Activated CD8-positive, alpha-beta T cell treated with anti-CD3 and anti-CD28 coated beads for 36 hours (primary cell): ENCODE measurements at regions not wholly inside any gene's neighbourhood (a gene's known extent, or its start where the extent isn't known, plus 50 kb on each side); places are given as distances from the start of the nearest gene placed in this dataset.

Experiments used
- ATAC-seq: fragments of 200-7000 bp; cut with Tn5 transposase; one replicate; pipeline ENCODE4 v1.10.0; 2021; ENCODE audit warnings: mild to moderate bottlenecking, moderate library complexity
- CTCF ChIA-PET: fragments of 350-600 bp; sonication (Branson Sonifier 250); formaldehyde crosslinking; loops from one replicate; lab custom pipeline; 2021; ENCODE audit warnings: antibody characterized with exemption; lab: Charles Lee
- POLR2A ChIA-PET: fragments of 350-600 bp; sonication (Branson Sonifier 250); formaldehyde crosslinking; loops from one replicate; lab custom pipeline; 2021; ENCODE audit warnings: antibody characterized with exemption; lab: Charles Lee
- DNase-seq: peaks from one replicate; pipeline ENCODE4 v3.0.0-alpha.2; 2020
- H3K27ac Mint-ChIP-seq: one replicate; pipeline ENCODE4 v1.8.0; 2021; ENCODE audit warnings: mild to moderate bottlenecking, mixed read lengths
- H3K27me3 Mint-ChIP-seq: one replicate; pipeline ENCODE4 v1.8.0; 2021; ENCODE audit warnings: mixed read lengths
- H3K36me3 Mint-ChIP-seq: one replicate; pipeline ENCODE4 v1.8.0; 2021; ENCODE audit warnings: low read depth, mixed read lengths
- H3K4me1 Mint-ChIP-seq: one replicate; pipeline ENCODE4 v1.8.0; 2021; ENCODE audit warnings: low read depth, mixed read lengths
- H3K4me3 Mint-ChIP-seq: one replicate; pipeline ENCODE4 v1.8.0; 2021; ENCODE audit warnings: mild to moderate bottlenecking, moderate library complexity, mixed read lengths
- H3K9me3 Mint-ChIP-seq: one replicate; pipeline ENCODE4 v1.8.0; 2021; ENCODE audit warnings: mixed read lengths
- intact Hi-C: fragments of 100-400 bp; cut with micrococcal nuclease; formaldehyde crosslinking; loops from one replicate; pipeline ENCODE4 v1.10.0; 2022
- TF ChIP-seq, protein P1 (sequence below): fragments of 200-600 bp; IDR thresholded peaks from one replicate; pipeline ENCODE4 v1.8.0; 2022; ENCODE audit warnings: antibody characterized with exemption, mild to moderate bottlenecking

DNA sequence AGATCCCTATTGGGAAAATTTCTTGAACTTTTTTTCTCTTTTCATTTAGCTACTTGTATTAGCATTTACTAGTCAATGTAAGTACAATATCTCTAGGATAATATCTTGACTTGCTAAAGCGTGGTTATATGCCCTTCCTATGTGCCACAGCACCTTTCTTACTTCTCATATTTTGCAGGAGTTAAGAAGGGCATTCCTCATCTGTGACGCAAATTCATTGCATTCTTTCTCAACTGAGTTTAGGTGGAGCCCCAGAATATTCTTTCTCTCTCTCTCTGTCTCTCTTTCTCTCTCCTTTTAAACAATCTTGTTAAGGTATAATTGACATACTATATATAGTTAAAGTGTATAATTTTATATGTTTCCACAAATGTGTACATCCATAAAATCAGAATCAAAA is 266.1 kb downstream of the RAB38 start:
- DNase-seq, result no peak
- intact Hi-C loops, result no loop called here
- H3K27me3 Mint-ChIP-seq, result peaks cover 4% of the 10 kb centered on the region
- no peaks in the 10 kb centered on the region for H3K4me1 Mint-ChIP-seq
- H3K9me3 Mint-ChIP-seq, result no peaks in the 10 kb centered on the region
- no peak overlapping the region for H3K27ac Mint-ChIP-seq
- CTCF ChIA-PET, result no interaction called here
- H3K36me3 Mint-ChIP-seq, result no peaks in the 10 kb centered on the region
- POLR2A ChIA-PET, result no interaction called here
- TF ChIP-seq, protein P1, sequence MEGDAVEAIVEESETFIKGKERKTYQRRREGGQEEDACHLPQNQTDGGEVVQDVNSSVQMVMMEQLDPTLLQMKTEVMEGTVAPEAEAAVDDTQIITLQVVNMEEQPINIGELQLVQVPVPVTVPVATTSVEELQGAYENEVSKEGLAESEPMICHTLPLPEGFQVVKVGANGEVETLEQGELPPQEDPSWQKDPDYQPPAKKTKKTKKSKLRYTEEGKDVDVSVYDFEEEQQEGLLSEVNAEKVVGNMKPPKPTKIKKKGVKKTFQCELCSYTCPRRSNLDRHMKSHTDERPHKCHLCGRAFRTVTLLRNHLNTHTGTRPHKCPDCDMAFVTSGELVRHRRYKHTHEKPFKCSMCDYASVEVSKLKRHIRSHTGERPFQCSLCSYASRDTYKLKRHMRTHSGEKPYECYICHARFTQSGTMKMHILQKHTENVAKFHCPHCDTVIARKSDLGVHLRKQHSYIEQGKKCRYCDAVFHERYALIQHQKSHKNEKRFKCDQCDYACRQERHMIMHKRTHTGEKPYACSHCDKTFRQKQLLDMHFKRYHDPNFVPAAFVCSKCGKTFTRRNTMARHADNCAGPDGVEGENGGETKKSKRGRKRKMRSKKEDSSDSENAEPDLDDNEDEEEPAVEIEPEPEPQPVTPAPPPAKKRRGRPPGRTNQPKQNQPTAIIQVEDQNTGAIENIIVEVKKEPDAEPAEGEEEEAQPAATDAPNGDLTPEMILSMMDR, result no peak
- ATAC-seq, result no peak
- no peak overlapping the region for H3K4me3 Mint-ChIP-seq

DNA sequence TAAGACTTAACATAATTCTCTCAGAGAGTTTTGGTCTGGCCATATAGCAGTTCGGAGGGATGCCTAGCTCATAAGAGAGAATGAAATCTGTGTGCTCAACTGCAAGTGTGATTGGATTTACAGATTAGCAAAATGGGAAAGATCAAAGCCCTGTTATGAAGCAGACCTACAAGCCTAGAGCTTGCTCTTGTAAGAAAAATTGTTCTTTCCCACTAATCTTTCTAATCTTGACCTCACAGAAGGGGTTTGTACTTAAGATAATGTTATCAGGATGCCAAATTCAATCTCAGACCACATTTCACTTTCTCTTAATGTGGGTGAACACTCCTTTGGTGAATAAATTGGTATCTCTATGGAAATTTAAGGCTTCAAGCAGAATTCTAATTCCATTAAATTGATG is 267.2 kb downstream of the RAB38 start:
- DNase-seq, result no peak
- Mint-ChIP-seq H3K4me3 (no peak overlapping the region), H3K4me1 (no peaks in the 10 kb centered on the region), H3K27ac (no peak overlapping the region), H3K27me3 (peaks cover 2% of the 10 kb centered on the region), H3K9me3 (no peaks in the 10 kb centered on the region), H3K36me3 (no peaks in the 10 kb centered on the region)
- ATAC-seq, result no peak
- ChIA-PET POLR2A (no interaction called here), CTCF (no interaction called here)
- TF ChIP-seq, protein P1, result no peak
- intact Hi-C loops, result no loop called here

DNA sequence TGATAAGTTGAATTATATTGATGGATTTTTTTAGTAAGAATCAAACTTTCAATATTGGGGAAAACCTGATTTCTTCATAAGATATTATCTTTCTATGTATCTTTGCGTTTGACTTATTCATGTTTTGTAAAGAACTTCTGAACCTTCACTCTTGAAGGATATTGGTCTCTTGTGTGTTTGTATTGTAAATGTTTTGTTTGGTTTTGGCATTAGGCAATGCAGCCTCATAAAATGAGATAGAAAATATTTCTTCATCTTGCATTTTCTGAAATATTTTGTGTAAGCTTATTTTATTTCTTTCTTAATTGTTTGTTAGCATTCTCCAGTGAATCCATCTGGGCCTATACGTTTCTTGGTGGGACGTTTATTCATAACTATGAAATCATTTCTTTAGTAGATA is 271.9 kb downstream of the RAB38 start:
- Mint-ChIP-seq H3K27me3 (peaks cover 2% of the 10 kb centered on the region), H3K4me1 (no peaks in the 10 kb centered on the region), H3K36me3 (no peaks in the 10 kb centered on the region), H3K9me3 (no peaks in the 10 kb centered on the region), H3K27ac (no peak overlapping the region), H3K4me3 (no peak overlapping the region)
- DNase-seq, result no peak
- intact Hi-C loops, result no loop called here
- ChIA-PET CTCF (no interaction called here), POLR2A (no interaction called here)
- TF ChIP-seq, protein P1, result no peak
- ATAC-seq, result no peak

DNA sequence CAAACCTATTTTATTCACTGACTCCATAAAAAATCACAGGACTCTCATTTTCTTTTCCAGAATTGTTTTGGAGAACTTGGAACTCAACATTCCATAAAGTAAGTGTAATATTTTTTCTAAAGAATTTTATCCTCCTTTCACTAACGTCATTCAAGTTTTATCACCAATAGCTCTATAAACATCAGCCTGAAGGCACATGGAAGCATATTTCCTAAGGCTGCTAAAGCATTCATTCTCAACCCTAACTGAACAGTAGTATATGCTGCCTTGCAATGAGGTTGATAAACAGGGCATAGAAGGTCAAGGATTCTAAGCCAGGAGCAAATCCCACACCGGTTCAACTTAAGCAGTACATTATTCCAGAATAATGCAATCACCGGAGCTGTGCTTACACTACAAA is 273.9 kb downstream of the RAB38 start:
- ChIA-PET POLR2A (no interaction called here), CTCF (no interaction called here)
- Mint-ChIP-seq H3K27me3 (peaks cover 2% of the 10 kb centered on the region), H3K36me3 (no peaks in the 10 kb centered on the region), H3K4me3 (no peak overlapping the region), H3K27ac (no peak overlapping the region), H3K9me3 (no peaks in the 10 kb centered on the region), H3K4me1 (no peaks in the 10 kb centered on the region)
- DNase-seq (no peak), ATAC-seq (no peak)
- intact Hi-C loops, result no loop called here
- TF ChIP-seq, protein P1, result no peak

DNA sequence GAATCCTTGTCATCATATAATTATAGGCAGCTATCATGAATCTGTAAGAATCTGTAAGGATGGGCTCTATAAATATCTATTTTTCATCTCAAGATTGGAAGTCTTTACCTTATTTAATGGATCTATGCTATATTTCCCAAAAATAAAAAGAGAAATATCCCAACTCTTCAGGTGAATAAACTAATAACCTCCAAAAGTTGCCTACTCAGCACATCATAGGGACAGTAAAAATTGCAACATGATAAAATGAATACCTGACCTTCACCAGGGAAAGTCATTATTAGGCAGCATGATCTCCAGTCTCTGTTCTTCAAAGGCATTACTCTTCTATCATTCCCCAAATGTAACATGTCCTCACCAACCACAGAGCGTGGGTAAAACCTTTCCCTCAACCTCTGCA is 277.3 kb downstream of the RAB38 start:
- TF ChIP-seq, protein P1, result no peak
- DNase-seq (no peak), ATAC-seq (no peak)
- Mint-ChIP-seq H3K4me3 (no peak overlapping the region), H3K4me1 (no peaks in the 10 kb centered on the region), H3K36me3 (no peaks in the 10 kb centered on the region), H3K27me3 (no peaks in the 10 kb centered on the region), H3K27ac (no peak overlapping the region), H3K9me3 (no peaks in the 10 kb centered on the region)
- ChIA-PET CTCF (no interaction called here), POLR2A (no interaction called here)
- intact Hi-C loops, result no loop called here
